ENCODE measurements at regions not wholly inside any gene's neighbourhood (a gene's known extent, or its start where the extent isn't known, plus 50 kb on each side); places are given as distances from the start of the nearest gene placed in this dataset.

GRCh38 chr9:95581900-95582299 lies 65.1 kb upstream of the PTCH1 start:
- TF ChIP-seq CTCF (conservative IDR thresholded peaks at IDR 0.05; ENCODE audit: low read depth in 2 of 2): no peak
- TF ChIP-seq CREB1 (CRISPR knock-in tag; IDR thresholded peaks at IDR 0.05; ENCODE audit: low read depth): no peak
- TF ChIP-seq REST (IDR thresholded peaks at IDR 0.05; ENCODE audit: unreplicated experiment): no peak
- no peak for TF ChIP-seq NANOG (IDR thresholded peaks at IDR 0.05; ENCODE audit: borderline replicate concordance)
- no peak for TF ChIP-seq POLR2AphosphoS5 (IDR thresholded peaks at IDR 0.05; ENCODE audit: low read depth)

All from GM23338 (cell line).